Mesothelial cell of epicardium (in vitro differentiated cells): ENCODE measurements at regions not wholly inside any gene's neighbourhood (a gene's known extent, or its start where the extent isn't known, plus 50 kb on each side); places are given as distances from the start of the nearest gene placed in this dataset.

Experiments used
- DNase-seq, 2 experiments: peaks; one replicate each; pipeline ENCODE4 v3.0.0; 2021; ENCODE audit warnings: low spot score in 2 of 2; ENCODE audit not compliant: unreplicated experiment in 2 of 2
- H3K27ac Mint-ChIP-seq: 2 replicates; pipeline ENCODE4 v1.8.0; 2021; ENCODE audit warnings: mixed read lengths
- H3K27me3 Mint-ChIP-seq: 2 replicates; pipeline ENCODE4 v1.8.0; 2021; ENCODE audit warnings: low read depth, mixed read lengths
- H3K36me3 Mint-ChIP-seq: 2 replicates; pipeline ENCODE4 v1.8.0; 2021; ENCODE audit warnings: mixed read lengths
- H3K4me1 Mint-ChIP-seq: 2 replicates; pipeline ENCODE4 v1.8.0; 2021; ENCODE audit warnings: mixed read lengths
- H3K4me3 Mint-ChIP-seq: 2 replicates; pipeline ENCODE4 v1.8.0; 2021; ENCODE audit warnings: mild to moderate bottlenecking, moderate library complexity, mixed read lengths
- H3K9me3 Mint-ChIP-seq: 2 replicates; pipeline ENCODE4 v1.8.0; 2021; ENCODE audit warnings: mixed read lengths
- CTCF ChIP-seq: fragments of 200-600 bp; sonication (generic); IDR thresholded peaks from one replicate; pipeline ENCODE4 v1.5.0; 2021; ENCODE audit warnings: antibody characterized with exemption; ENCODE audit not compliant: unreplicated experiment

GRCh38 chr4:123826896-123827295, 430.3 kb downstream of the SPRY1 start:
- H3K4me3 Mint-ChIP-seq: no peak overlapping the region
- peak overlapping the region; percentile 31 for H3K27ac Mint-ChIP-seq
- TF ChIP-seq CTCF: no peak
- peaks cover 3% of the 10 kb centered on the region for H3K36me3 Mint-ChIP-seq
- no peak for DNase-seq
- peaks cover 37% of the 10 kb centered on the region for H3K4me1 Mint-ChIP-seq
- peaks cover 6% of the 10 kb centered on the region for H3K9me3 Mint-ChIP-seq
- no peaks in the 10 kb centered on the region for H3K27me3 Mint-ChIP-seq

- Mint-ChIP-seq H3K36me3 (peaks cover 3% of the 10 kb centered on the region), H3K4me1 (peaks cover 35% of the 10 kb centered on the region), H3K27ac (no peak overlapping the region), H3K9me3 (peaks cover 6% of the 10 kb centered on the region), H3K4me3 (no peak overlapping the region), H3K27me3 (no peaks in the 10 kb centered on the region)
- TF ChIP-seq CTCF: no peak
- no peak for DNase-seq
Measured at GRCh38 chr4:123827511-123827910, 430.9 kb downstream of the SPRY1 start.

GRCh38 chr4:123830930-123831329, 434.3 kb downstream of the SPRY1 start:
- peaks cover 34% of the 10 kb centered on the region for H3K4me1 Mint-ChIP-seq
- peaks cover 3% of the 10 kb centered on the region for H3K36me3 Mint-ChIP-seq
- H3K4me3 Mint-ChIP-seq: no peak overlapping the region
- H3K9me3 Mint-ChIP-seq: peaks cover 13% of the 10 kb centered on the region
- peak overlapping the region; percentile 72 for H3K27ac Mint-ChIP-seq
- no peak for DNase-seq
- no peak for TF ChIP-seq CTCF
- no peaks in the 10 kb centered on the region for H3K27me3 Mint-ChIP-seq

- Mint-ChIP-seq H3K36me3 (peaks cover 3% of the 10 kb centered on the region), H3K27ac (peak overlapping the region; percentile 72), H3K4me1 (peaks cover 27% of the 10 kb centered on the region), H3K9me3 (peaks cover 14% of the 10 kb centered on the region), H3K4me3 (no peak overlapping the region), H3K27me3 (no peaks in the 10 kb centered on the region)
- no peak for TF ChIP-seq CTCF
- no peak for DNase-seq
Measured at GRCh38 chr4:123832173-123833026, 435.8 kb downstream of the SPRY1 start.

DNA sequence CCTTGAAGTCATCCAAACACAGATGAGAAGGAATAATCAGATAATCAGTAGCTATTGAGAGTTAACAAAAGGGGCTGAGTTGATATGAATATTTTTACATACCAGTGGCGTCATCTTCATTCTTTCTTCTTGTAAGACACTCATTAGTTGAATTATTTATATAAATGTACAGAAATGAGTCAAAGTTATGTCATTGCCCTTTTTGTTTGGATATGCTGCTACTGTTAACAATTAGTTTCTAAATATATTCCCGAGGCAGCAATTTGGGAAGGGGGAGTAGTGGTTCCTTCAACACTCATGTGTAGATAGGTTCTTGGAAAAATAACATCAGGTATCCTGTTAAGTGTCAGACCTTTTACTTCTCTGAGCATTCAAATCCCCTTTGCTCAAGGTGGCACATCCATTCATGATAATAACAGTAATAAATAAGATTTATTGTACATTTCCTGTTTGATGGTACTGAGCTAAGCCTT, 436.6 kb downstream of the SPRY1 start:
- peaks cover 25% of the 10 kb centered on the region for H3K4me1 Mint-ChIP-seq
- TF ChIP-seq CTCF: no peak
- no peak for DNase-seq

More for the DNA sequence above, 436.6 kb downstream of the SPRY1 start:
- Mint-ChIP-seq H3K27ac (peak overlapping the region; percentile 72), H3K9me3 (peaks cover 14% of the 10 kb centered on the region), H3K36me3 (peaks cover 3% of the 10 kb centered on the region), H3K27me3 (no peaks in the 10 kb centered on the region), H3K4me3 (no peak overlapping the region)
